ENCODE measurements at regions not wholly inside any gene's neighbourhood (a gene's known extent, or its start where the extent isn't known, plus 50 kb on each side); places are given as distances from the start of the nearest gene placed in this dataset.
A peak's percentile ranks its signal among the peaks of the same experiment; 100 is the strongest.

DNA sequence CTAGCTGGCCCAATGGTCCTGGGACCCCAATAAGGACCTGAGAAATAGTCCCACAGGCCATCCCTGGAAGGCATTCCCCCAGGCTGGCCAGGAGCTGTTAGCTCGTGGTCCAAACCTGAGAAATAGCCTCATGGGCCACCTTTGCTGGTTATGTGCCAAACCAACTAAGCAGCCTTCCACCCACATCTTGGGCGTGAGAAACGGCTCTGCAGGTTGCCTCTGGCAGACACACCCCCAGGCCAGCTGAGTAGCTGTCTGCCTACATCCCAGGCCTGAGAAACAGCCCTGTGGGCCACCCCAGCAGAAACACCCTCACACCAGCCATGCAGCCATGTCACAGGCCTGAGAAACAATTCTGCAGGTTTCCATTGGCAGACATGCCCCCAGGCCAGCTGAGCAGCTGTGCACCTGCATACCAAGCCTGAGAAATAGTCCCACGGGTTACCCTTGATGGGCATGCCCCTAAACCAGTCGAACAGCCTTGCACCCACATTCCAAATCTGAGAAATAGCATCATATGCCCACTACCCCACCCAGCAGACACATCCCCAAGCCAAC, 567.8 kb upstream of the ID4 start:
- TF ChIP-seq, protein P1, sequence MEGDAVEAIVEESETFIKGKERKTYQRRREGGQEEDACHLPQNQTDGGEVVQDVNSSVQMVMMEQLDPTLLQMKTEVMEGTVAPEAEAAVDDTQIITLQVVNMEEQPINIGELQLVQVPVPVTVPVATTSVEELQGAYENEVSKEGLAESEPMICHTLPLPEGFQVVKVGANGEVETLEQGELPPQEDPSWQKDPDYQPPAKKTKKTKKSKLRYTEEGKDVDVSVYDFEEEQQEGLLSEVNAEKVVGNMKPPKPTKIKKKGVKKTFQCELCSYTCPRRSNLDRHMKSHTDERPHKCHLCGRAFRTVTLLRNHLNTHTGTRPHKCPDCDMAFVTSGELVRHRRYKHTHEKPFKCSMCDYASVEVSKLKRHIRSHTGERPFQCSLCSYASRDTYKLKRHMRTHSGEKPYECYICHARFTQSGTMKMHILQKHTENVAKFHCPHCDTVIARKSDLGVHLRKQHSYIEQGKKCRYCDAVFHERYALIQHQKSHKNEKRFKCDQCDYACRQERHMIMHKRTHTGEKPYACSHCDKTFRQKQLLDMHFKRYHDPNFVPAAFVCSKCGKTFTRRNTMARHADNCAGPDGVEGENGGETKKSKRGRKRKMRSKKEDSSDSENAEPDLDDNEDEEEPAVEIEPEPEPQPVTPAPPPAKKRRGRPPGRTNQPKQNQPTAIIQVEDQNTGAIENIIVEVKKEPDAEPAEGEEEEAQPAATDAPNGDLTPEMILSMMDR (conservative IDR thresholded peaks at IDR 0.05; ENCODE audit: low read length): no peak
- no peak for DNase-seq (ENCODE audit: low read depth)
- H3K4me3 ChIP-seq (ENCODE audit: low read length): no peak overlapping the region

DNA sequence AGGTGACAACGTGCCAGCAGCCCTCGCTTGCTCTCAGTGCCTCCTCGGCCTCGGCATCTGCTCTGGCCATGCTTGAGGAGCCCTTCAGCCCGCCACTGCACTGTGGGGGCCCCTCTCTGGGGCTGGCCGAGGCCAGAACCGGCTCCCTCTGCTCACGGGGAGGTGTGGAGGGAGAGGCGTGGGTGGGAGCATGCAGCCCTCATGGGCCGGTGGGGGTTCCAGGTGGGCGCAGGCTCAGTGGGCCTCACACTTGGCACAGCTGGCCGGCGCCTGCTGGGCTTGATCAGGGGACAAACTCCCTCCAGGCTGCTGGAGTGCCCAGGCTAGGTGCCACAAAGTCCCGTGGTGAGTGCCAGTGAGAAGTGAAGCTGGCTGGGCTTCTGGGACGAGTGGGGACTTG, 566.6 kb upstream of the ID4 start:
- no peak overlapping the region for H3K4me3 ChIP-seq (ENCODE audit: low read length)
- DNase-seq (ENCODE audit: low read depth): no peak
- TF ChIP-seq, protein P1 (conservative IDR thresholded peaks at IDR 0.05; ENCODE audit: low read length): no peak

DNA sequence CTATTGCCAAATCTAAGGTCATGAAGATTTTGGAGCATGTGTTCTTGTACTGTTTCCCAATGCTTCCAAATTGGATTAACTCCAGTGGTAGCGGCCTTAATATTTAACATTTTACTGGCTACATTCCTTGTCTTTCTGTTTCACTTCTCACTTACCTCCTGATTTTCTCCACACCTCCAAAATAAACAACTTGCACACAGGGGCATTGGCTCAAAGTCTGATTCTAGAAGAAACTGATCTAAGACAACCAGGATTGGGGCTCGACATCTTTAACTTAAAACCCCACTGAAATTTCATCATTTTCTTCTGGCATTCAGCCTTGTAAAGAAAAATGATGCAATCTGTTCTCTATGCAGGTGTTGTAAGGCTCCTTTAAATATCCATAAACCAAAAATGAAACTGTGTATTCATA, 557.9 kb upstream of the ID4 start:
- TF ChIP-seq, protein P1 (conservative IDR thresholded peaks at IDR 0.05; ENCODE audit: low read length): no peak
- no peak overlapping the region for H3K4me3 ChIP-seq (ENCODE audit: low read length)
- peak; percentile 5 for DNase-seq (ENCODE audit: low read depth)

DNA sequence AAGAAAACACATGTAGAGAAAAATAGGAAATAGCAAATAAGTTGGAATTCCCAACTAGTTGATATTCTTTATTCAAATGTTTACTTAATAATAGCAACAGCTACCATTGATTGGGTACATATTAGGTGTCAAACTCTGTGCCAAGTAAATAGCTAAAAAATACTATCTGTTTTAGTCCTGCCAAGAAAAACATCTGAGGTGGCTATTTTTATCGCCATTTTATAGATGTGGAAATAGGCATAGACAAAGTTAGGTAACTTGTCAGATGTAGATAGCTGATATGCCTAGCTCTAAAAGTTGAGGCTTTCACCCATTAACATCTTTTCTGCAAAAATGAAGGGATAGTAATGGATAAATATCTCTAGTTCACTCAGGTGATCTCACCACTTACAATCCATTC, 549.2 kb upstream of the ID4 start:
- no peak for DNase-seq (ENCODE audit: low read depth)
- H3K4me3 ChIP-seq (ENCODE audit: low read length): no peak overlapping the region
- TF ChIP-seq, protein P1 (conservative IDR thresholded peaks at IDR 0.05; ENCODE audit: low read length): no peak

DNA sequence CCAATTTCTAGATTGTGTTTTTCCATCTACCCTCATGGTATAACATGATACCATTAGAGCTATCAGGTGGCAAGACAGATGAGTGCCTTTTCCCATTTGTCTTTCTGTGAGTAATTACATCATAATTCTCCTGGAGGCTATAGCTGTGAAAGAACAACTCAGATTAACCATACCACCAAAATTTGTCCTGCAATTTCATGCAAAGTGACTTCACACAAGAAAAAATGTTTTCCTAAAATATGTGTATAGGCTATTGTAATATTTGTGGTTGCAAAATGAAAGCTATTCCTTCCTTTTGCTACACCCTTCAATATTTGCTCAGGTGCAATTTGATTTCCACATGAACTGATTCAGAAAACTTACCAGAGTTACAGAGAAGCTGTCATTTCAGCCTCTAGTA, 547.7 kb upstream of the ID4 start:
- no peak overlapping the region for H3K4me3 ChIP-seq (ENCODE audit: low read length)
- no peak for DNase-seq (ENCODE audit: low read depth)
- TF ChIP-seq, protein P1 (conservative IDR thresholded peaks at IDR 0.05; ENCODE audit: low read length): no peak

DNA sequence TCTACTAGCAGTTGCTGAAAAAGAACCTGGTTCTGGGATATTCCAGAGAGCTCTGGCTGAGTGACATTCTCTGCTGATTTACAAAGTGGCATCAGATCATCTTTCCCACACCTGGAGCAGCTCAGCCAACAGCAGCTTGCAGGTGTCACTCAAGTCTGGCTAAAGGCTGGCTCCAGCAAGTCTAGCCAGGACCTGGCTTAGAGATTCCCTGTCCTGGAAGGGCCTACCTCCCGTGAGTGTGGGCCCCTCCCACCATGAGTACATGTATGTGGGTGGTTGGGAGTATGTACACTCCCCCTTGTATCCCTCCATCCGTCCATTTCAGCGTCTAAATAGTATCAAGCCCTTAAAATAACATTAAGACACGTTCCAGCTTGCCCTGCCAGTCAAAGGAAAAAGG, 539.3 kb upstream of the ID4 start:
- no peak for DNase-seq (ENCODE audit: low read depth)
- H3K4me3 ChIP-seq (ENCODE audit: low read length): no peak overlapping the region
- TF ChIP-seq, protein P1 (conservative IDR thresholded peaks at IDR 0.05; ENCODE audit: low read length): no peak

DNA sequence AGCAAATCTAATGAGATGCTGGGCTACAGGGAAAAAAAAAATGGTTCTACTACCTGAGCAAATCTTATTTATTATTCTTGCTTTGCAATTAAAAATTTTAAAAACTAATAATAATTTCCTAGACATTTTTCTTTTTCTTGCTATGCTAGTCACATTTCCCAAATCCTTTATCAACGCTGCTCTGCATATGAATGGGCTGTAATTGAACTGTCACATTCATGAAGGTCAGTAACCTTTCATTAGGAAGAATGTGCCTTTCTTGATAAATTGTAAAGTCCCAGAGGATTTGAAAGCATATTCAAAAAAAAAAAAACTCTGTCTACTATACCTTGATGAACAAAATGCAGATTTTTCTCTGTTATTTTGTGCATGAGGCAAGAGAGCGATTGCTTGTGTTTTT, 538.7 kb upstream of the ID4 start:
- TF ChIP-seq, protein P1 (conservative IDR thresholded peaks at IDR 0.05; ENCODE audit: low read length): no peak
- no peak overlapping the region for H3K4me3 ChIP-seq (ENCODE audit: low read length)
- no peak for DNase-seq (ENCODE audit: low read depth)
